Fibroblast of upper back skin (primary cell): ENCODE measurements at regions not wholly inside any gene's neighbourhood (a gene's known extent, or its start where the extent isn't known, plus 50 kb on each side); places are given as distances from the start of the nearest gene placed in this dataset.
"Not testable (repeated sequence)": the region's sequence is repeated elsewhere in the genome, so short reads cannot be mapped to it uniquely, and the experiment has no call there.

ENCODE experiments used
- DNase-seq: peaks from one replicate; pipeline ENCODE4 v3.0.0-alpha.2; 2013

DNA sequence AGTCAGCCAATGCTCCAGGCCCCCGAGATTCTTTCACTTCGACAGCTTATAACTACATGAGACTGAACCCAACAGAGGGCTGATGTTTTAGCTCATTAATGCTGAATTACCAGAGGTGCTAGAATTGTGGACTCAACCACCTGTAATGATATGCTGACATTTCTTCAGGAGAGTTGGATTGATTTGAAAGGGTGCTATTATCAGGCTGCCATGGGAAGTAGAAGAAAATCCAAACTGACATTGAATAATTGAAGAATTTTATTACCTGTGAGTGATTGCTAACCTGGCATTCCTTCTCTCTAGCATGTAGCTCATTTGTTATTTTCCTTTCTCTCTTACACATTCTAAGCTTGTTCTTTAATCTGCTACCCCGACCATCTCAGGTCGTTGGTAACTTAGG lies 488.8 kb downstream of the PID1 start:
- no peak for DNase-seq

DNA sequence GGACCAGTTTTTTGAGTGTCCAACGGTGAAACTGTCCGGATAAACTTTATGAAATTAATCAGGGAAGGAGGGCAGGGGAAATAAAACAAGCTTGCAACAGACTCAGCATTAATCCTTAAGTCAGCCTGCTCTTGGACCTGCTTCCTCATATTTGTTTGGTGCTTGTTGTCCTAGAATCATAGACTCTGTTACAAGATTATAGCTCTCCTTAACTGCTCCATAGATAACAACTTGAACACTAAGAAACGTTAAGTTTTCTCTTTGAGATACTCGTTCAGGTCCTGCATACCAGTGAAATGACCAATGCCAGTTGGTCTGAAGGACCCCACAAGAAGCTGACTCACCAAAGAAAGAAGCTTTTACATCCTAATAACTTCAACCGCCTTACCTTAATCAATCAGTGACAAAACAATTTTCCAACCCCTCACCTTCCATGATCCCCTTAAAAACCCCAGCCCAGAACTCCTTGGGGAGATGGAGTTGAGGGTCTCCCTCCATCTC lies 493.2 kb downstream of the PID1 start:
- DNase-seq = peak; percentile 19

- DNase-seq = no peak
Measured at GRCh38 chr2:228774548-228774947, 496.5 kb downstream of the PID1 start.

DNA sequence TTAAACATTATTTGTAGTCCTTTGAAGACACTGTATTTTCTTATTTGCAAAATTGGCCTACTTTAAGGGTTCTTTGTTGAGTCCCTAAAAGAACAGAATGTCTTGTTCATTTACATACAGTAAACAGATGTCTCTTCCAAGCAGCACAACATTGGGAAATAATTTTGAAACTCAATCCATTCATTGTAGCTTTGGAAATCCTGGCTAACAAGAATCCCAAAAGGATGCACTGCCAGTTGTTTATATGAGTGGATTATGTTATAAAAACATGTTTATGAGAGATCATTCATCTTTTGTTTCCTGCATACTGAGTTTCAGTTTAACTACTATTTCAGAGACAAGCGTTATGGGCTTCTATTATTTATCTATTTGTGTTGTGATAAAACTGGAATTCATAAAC lies 499.3 kb downstream of the PID1 start:
- no peak for DNase-seq

GRCh38 chr2:228771315-228771714 lies 499.8 kb downstream of the PID1 start:
- no peak for DNase-seq

- peak; percentile 87 for DNase-seq
Measured at GRCh38 chr2:228768818-228769217, 502.3 kb downstream of the PID1 start.

DNA sequence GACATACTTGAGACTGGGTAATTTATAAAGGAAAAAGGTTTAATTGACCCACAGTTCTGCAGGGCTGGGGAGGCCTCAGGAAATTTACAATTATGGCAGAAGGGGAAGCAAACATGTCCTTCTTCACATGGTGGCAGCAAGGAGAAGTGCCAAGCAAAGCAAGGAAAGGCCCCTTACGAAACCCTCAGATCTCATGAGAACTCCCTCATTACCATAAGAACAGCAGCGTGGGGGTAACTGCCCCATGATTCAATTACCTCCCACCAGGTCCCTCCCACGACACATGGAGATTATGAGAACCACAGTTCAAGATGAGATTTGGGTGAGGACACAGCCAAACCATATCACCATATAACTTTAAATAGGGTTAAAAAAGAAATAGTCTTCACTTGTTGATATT lies 502.9 kb downstream of the PID1 start:
- DNase-seq = not testable (repeated sequence)

GRCh38 chr2:228767196-228767595 lies 503.9 kb downstream of the PID1 start:
- DNase-seq = peak; percentile 45

DNA sequence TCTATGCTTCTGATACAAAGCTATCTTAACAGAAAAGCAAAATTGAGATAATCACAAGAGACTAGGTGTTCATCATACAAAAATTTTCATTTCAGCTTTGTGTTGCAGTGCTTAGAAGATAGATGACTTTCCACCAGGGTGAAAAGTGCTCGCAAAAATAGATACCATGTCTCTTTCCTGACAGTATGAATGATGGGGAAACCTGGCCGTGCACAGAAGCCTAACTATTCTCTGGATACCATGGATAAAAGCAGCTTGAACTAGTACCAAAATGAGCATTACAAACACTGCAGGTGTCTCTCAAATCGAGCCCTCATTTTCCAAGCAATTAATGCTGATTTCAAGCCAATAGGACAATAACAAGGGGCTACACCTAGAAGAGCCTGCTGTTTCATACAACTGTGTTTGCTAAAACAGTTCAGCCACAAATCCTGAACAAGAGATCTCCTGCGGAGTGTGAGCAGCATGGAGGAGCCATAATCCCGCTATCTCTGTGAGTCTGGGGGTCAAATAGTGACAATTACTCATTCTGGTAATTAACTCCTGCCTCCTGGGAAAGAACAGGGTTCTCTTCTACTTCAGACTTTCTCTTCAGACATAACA lies 507.6 kb downstream of the PID1 start:
- no peak for DNase-seq

DNA sequence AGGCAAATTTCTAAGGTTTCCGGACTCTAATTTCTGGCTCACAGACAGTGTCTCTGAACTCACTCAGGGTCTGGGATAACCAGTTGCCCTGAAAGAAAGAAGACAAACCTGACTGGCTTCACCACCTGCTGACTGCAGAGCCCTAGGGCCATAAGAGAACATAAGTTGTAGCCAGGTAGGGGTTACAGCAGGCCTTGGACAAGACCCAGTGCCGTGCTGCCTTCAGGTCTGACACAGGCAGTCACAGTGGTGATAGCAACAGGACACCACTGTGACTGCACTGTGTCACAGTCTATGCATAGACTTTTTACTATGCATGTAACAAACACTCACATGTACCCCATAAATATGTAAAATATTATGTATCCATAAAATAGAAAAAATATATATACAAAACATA lies 508.5 kb downstream of the PID1 start:
- DNase-seq = no peak

DNA sequence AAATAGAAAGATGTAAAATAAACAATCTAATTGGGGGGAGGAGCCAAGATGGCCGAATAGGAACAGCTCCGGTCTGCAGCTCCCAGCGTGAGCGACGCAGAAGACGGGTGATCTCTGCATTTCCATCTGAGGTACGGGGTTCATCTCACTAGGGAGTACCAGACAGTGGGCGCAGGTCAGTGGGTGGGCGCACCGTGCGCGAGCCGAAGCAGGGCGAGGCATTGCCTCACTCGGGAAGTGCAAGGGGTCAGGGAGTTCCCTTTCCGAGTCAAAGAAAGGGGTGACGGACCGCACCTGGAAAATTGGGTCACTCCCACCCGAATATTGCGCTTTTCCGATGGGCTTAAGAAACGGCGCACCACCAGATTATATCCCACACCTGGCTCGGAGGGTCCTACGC lies 515.4 kb downstream of the PID1 start:
- not testable (repeated sequence) for DNase-seq

- DNase-seq = no peak
Measured at GRCh38 chr2:228747483-228747882, 523.6 kb downstream of the PID1 start.

DNA sequence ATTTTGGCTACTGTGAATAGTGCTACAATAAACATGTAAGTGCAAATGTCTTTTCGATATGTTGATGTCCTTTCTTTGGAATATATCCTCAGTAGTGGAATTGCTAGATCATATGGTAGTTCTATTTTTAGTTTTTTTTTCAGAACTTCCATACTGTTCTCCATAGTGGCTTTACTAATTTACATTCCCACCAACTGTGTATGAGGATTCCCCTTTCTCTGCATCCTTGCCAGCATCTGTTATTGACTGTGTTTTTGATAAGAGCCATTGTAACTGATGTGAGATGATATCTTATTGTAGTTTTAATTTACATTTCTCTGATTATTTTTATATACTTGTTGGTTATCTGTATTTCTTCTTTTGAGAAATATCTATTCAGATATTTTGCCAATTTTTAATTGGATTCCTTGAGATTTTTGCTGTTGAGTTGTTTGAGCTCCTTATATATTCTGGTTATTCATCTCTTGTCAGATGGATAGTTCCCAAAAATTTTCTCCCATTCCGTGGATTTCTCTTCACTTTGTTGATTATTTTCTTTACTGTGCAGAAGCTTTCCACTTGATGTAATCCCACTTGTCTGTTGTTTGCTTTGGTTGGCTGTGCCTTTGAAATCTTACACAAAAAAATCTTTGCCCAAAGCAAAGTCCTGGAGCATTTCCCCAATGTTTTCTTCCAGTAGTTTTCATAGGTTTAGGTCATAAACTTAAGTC lies 532.3 kb downstream of the PID1 start:
- no peak for DNase-seq

- no peak for DNase-seq
Measured at GRCh38 chr2:228735697-228736096, 535.4 kb downstream of the PID1 start.

GRCh38 chr2:228731517-228731916 lies 539.6 kb downstream of the PID1 start:
- DNase-seq = peak; percentile 90

DNA sequence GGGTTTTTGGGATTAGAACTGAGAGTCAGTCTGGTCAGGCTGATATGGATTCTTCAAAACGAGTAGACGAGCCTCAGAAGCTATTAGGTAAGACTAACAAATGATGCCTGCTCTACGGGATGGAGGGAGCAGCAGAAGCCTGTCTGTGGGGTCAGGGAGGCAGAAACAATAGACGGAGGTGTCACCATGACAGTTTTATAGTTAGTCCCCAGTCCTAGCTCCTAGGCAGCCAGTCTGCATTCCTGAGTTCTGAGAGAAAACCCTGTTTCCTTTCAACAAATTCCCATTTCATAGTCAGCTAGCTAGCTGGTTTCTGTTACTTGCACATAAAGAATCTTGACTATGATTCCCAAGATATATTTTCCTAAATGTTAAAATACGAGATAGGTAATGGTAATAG lies 542.1 kb downstream of the PID1 start:
- DNase-seq = peak; percentile 30

- no peak for DNase-seq
Measured at GRCh38 chr2:228725031-228725430, 543.5 kb upstream of the SPHKAP start.

DNA sequence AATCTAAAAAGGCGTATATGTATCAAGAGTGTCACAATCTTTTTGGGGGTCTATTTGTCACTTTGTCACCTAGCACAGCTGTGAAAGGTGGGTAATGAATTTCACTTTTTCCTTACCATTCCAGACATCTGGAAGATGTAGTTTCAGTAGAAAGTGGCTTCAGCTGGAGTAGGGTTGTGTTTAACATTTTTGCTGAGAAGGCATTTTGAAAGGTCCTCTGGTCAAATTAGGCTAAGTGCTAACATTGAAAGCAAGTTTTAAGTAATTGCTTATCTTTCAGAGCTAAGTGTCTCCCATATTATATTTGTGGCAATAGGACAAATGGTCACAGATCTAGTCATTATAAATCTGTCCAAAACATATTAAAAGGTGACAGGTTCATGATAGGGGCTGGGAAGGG lies 542.1 kb upstream of the SPHKAP start:
- DNase-seq = no peak

- DNase-seq = no peak
Measured at GRCh38 chr2:228722311-228722710, 540.8 kb upstream of the SPHKAP start.

DNA sequence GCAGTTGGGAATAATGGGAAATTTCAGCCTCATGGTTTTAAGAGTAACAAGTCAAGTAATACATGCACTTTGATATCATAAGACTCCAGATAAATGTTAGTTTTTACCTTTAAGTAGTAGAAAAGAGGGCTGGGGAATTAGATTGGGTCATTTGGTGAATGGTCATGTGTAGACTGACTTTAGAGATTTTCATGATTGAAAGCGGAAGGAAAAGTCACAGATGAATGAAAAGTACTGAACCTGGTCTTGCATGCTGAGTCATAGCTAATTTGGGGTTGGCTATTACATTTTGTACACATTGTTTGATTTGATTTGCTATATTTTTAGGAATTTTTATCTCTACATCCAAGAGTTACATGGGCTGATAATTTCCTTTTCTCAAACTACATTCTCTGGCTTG lies 539.4 kb upstream of the SPHKAP start:
- DNase-seq = no peak

DNA sequence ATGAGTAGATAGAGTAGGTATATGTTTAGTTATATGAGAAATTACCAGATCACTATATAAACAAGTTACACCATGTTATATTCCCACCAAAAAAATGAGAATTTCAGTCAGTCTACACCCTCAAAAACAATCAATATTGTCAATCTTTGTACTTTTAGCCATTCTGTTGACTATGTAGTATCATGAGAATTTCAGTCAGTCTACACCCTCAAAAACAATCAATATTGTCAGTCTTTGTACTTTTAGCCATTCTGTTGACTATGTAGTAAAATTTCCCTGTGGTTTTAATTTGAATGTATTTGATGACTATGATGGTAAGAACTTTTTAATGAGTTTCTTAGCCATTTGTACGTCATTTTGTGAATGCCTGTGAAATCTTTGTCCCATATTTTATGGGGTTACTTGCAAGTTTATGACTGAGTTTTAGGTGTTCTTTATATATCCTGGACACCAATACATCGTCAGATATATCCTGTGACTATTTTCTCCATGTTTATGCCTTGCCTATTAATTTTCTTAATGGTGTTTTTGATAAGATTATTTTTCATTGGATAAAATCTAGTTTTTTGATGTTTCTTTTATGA lies 528.4 kb upstream of the SPHKAP start:
- DNase-seq = no peak

DNA sequence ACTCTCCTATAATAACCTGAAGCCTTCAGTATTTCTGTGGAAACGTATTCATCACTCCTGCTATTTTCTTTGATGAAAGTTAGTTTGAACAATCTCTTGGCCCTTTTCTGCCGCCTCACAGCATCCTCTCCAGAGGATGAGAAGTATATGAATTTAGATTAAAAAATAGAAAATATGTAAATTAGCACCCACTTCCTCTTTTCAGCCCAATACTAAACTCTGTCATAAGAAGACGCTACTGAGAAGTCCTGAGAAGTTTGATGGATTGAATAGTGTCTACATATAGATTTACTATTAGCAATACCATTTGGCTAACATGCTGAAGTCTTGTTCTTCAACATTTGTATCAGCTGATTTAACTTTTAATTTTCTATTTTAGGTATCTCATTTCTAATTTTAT lies 526.4 kb upstream of the SPHKAP start:
- no peak for DNase-seq

DNA sequence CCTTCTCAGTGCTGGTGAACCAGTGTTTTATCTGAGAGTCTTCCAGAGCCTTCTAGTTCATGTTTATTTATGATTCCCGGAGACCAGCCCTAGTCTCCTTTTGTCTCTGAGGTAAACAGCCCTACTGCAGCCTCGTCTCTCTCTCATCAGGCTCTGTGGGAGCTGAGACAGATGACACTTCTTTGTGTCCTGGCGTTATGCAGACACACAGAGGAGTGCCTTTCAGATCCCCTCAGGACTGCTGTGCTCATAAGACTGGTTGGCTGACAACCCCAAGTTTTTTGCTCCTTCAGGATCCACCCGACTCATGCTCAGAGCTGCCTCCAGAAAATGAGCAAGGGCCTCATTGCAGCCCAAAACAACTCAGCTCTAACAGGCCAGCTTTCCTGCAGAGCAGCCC lies 523.8 kb upstream of the SPHKAP start:
- no peak for DNase-seq

DNA sequence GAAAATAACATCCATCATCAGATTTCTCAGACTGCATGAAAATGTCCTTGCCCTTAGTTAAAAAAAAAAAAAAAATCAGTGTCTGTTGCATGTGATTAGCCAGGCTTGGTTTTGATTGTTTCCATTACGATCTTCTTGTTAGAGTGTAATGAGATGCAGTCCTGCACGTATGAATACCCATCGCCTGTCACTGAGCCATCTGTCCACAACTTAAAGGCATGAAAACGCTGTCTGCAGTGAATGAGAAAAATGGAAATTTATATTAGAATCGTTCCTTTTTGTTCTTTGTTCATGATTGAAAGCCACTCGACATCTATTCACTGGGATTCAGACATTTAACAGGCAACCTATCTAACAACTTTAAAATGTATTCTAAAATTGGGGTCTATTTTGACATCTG lies 521.7 kb upstream of the SPHKAP start:
- DNase-seq = no peak
